GM12872 (cell line): ENCODE measurements at regions not wholly inside any gene's neighbourhood (a gene's known extent, or its start where the extent isn't known, plus 50 kb on each side); places are given as distances from the start of the nearest gene placed in this dataset.

ENCODE experiments used
- TF ChIP-seq, protein P1 (sequence below): IDR thresholded peaks from 3 replicates; pipeline ENCODE4 v1.5.1; 2011; ENCODE audit warnings: low read depth, mild to moderate bottlenecking, low read length, moderate library complexity; ENCODE audit not compliant: insufficient read depth

DNA sequence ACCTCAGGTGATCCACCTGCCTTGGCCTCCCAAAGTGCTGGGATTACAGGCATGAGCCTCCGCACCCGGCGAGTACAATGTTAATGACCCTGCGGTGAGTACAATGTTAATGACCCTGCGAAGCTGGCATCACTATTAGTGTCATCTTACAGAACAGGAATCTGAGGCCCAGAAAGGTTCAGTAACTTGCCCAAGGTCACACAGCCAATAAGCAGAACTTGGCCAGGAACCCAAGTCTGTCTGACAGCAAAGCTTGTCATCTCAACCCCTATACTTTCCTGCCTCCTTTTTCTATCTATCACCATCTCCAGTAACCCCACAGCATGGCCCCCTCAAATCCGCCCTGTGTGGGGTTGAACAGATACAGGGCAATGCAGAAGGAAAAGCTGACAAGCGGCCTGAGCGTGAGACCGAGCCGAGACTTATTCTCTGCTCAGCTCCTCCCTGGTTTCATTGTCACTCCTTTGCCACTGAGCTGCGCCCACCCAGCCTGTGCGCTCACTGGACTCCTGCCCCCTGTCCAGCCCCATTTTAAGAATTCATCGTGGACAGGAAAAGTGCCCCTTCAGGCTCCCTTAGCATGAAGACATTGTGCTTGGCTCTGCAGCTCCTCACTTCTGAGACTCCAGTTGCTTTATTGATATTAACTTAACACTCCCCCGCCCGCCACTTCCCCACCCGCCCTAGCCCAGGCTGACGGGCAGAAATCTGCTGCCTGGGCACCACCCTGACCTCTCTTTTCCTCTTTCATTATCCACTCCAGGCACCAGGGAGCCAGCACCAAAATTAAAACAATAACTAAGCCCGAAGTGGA is 58.1 kb upstream of the LBX1 start:
- TF ChIP-seq, protein P1, sequence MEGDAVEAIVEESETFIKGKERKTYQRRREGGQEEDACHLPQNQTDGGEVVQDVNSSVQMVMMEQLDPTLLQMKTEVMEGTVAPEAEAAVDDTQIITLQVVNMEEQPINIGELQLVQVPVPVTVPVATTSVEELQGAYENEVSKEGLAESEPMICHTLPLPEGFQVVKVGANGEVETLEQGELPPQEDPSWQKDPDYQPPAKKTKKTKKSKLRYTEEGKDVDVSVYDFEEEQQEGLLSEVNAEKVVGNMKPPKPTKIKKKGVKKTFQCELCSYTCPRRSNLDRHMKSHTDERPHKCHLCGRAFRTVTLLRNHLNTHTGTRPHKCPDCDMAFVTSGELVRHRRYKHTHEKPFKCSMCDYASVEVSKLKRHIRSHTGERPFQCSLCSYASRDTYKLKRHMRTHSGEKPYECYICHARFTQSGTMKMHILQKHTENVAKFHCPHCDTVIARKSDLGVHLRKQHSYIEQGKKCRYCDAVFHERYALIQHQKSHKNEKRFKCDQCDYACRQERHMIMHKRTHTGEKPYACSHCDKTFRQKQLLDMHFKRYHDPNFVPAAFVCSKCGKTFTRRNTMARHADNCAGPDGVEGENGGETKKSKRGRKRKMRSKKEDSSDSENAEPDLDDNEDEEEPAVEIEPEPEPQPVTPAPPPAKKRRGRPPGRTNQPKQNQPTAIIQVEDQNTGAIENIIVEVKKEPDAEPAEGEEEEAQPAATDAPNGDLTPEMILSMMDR: no peak

DNA sequence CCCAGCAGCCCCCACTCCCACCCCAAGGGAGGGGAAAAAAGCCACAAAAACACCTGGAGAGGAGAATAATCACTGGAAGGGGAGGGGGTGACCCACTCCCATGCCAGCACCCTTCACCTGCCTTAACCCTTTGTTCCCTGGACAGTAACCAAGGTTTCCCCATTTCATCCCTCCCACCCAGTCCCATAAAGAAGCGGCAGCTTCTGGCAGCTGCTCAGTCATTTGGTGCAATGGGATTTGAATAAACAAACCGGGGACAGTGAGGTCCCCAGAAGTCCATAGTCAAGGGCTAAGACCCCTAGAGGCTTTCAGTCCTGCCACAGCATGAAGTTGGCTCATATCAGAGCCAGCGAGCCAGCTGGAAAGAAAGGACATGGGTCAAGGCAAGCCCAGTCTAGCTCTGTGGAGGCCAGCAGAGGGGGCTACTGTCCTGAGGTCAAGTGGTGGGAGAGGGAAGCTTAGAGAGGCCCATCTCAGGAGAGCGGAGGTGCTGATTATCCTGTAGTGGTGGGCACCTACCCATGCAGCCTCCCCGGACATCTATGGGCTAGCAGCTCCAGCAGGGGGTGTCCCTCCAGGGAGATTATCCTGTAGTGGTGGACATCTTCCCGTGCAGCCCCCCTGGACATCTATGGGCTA is 58.9 kb upstream of the LBX1 start:
- TF ChIP-seq, protein P1: peak; percentile 40; the same call in 2 of the 3 replicates

DNA sequence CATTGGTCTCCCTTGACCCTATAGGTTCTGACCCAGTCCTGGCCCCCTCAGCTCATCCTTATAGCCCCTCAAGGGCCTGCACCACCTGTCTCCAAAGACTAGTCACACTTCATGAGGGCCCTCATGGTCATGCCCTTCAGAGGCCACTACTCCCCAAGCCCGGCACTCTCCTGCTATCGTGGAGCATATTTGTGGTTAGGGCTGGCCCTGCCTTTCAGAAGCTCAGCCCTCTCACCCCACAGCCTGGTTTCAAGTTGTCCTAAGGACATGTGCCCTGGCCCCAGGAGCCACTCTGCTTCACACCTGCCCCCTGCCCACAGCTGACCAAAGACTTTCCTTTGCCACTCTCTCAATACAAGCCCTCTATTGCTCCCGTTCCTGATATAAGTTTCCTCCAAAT is 60.3 kb upstream of the LBX1 start:
- TF ChIP-seq, protein P1: no peak

DNA sequence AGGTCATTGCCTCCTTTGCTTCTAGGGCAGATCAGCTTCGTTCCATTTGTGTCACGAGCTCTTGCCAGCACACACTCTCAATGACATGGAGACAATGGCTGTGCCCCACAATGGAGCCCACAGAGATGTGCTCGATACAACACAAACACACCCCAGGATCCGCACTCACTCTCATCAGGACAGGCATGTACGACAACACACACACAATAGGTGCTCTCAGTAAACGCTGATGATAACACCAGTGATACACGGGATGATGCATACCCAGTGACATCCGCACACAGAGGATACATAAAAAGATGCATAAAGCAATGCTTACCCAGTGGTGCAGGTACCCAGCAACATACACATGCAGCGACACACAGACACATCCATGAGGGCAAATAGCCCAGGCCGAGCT is 61.2 kb upstream of the LBX1 start:
- TF ChIP-seq, protein P1: no peak

DNA sequence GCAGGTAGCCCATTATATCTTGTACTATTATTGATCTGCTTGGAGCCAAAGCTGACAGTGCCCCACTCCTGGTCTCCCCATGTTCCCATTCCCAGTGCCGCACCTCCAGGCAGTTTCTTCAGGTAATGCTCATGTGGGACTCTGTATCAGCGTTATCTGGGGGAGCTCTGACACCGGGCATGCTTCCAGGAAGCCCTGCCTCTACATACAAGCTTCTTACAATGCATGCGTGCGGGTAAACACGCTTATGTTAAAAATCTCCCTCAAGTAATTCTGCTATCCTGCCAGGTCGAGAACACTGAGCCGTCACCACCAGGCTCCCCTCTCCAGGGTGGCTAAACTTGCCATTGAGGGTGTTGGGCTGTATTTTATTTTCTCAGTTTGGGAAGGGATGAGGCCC is 61.6 kb upstream of the LBX1 start:
- TF ChIP-seq, protein P1: no peak

DNA sequence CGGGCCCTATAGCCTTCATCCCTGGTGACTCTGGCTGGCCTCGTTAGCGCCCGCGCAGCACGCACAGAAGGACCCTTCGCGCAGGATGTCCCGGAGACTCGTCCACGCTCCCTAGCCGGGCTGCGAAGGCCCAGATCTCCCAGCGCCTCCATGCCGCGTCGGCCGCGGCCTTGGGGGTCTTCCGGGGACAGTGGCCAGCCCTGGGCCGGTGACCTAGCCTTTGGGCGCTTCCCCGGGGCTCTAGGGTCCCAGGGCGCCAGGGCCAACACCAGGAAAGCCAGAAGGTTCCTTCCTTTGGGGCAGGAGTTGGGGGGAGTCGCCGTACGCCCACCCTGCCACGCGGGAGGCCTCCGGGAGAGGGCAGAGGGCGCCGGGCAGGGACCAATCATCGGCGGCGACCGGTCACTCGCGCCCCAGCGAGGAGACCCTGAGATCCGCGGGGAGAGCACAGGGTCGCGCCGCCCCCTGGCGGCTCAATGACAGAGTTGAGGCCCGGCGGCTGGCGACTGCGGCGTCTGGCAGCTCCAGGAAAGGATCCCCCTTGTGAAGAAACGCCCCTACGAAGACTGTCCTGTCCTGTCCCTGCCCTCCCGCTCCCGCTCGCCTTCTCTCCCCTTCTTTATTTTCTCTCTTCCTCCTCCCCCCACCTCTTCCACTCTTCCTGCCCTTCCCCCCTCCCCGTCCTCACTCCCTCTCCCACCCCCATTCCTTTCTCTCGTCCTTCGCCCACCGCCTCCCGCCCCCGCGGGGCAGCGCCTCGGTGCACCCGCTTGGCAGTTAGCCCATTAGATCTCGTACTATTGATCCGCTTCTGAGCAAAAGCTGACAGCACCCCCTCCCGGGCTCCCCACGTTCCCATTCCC is 62.3 kb upstream of the LBX1 start:
- TF ChIP-seq, protein P1: peak; percentile 76
